SU-DHL-6 (cell line): ENCODE measurements at regions not wholly inside any gene's neighbourhood (a gene's known extent, or its start where the extent isn't known, plus 50 kb on each side); places are given as distances from the start of the nearest gene placed in this dataset.

Source experiments
- EZH2phosphoT487 ChIP-seq: fragments of 200-600 bp; sonication (generic), shearing (Covaris generic); conservative IDR thresholded peaks from 2 replicates; pipeline ENCODE4 v1.6.1; 2018; ENCODE audit warnings: mild to moderate bottlenecking, antibody characterized with exemption, low read length, moderate library complexity, mixed read lengths
- TF ChIP-seq, protein P1 (sequence below): fragments of 200-600 bp; sonication (generic); IDR thresholded peaks from one replicate; pipeline ENCODE4 v1.5.1; 2017; ENCODE audit warnings: antibody characterized with exemption, mild to moderate bottlenecking, low read length, moderate library complexity; ENCODE audit not compliant: insufficient read depth, poor library complexity, severe bottlenecking

- TF ChIP-seq, protein P1, sequence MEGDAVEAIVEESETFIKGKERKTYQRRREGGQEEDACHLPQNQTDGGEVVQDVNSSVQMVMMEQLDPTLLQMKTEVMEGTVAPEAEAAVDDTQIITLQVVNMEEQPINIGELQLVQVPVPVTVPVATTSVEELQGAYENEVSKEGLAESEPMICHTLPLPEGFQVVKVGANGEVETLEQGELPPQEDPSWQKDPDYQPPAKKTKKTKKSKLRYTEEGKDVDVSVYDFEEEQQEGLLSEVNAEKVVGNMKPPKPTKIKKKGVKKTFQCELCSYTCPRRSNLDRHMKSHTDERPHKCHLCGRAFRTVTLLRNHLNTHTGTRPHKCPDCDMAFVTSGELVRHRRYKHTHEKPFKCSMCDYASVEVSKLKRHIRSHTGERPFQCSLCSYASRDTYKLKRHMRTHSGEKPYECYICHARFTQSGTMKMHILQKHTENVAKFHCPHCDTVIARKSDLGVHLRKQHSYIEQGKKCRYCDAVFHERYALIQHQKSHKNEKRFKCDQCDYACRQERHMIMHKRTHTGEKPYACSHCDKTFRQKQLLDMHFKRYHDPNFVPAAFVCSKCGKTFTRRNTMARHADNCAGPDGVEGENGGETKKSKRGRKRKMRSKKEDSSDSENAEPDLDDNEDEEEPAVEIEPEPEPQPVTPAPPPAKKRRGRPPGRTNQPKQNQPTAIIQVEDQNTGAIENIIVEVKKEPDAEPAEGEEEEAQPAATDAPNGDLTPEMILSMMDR, result no peak
- TF ChIP-seq EZH2phosphoT487, result no peak
Measured at GRCh38 chr4:175146799-175147198, 228.6 kb downstream of the ADAM29 start.
